HEK293 (cell line): ENCODE measurements at regions not wholly inside any gene's neighbourhood (a gene's known extent, or its start where the extent isn't known, plus 50 kb on each side); places are given as distances from the start of the nearest gene placed in this dataset.

ENCODE experiments used
- CTCF ChIA-PET: fragments of 350-600 bp; formaldehyde crosslinking; extraction: SDS; loops from one replicate; lab custom pipeline; 2021; ENCODE audit warnings: antibody characterized with exemption; lab: Yijun Ruan, JAX
- POLR2A ChIA-PET: fragments of 300-600 bp; formaldehyde crosslinking; extraction: SDS; loops from one replicate; lab custom pipeline; 2020; ENCODE audit warnings: antibody characterized with exemption, inconsistent platforms; lab: Yijun Ruan, JAX
- H3K27ac ChIP-seq: fragments of 200-500 bp; sonication (Bioruptor generic); 2 replicates; pipeline ENCODE4 v1.5.1; 2014; ENCODE audit warnings: low read depth, low read length, control low read depth, inconsistent platforms; ENCODE audit errors: extremely low read depth
- H3K36me3 ChIP-seq, 2 experiments: fragments of 200-500 bp in 1 of 2; sonication (Bioruptor generic) in 1 of 2; 1 replicate in 1 of 2; 2 replicates in 1 of 2; pipeline ENCODE4 v1.5.1; 2014 to 2017; ENCODE audit warnings: inconsistent platforms in 2 of 2, low read length in 2 of 2; ENCODE audit not compliant: control insufficient read depth in 2 of 2, insufficient read depth in 1 of 2
- H3K4me1 ChIP-seq: fragments of 200-500 bp; sonication (Bioruptor generic); 2 replicates; pipeline ENCODE4 v1.5.1; 2014; ENCODE audit warnings: mild to moderate bottlenecking, low read length, inconsistent platforms; ENCODE audit not compliant: control insufficient read depth, insufficient read depth
- H3K4me3 ChIP-seq: 2 replicates; pipeline ENCODE4 v1.5.1; 2011; ENCODE audit warnings: low read depth, mild to moderate bottlenecking, control low read depth, low read length, moderate library complexity
- H3K9me3 ChIP-seq: fragments of 200-500 bp; sonication (Bioruptor generic); 2 replicates; pipeline ENCODE4 v1.5.1; 2014; ENCODE audit warnings: low read depth, low read length, inconsistent platforms; ENCODE audit not compliant: control insufficient read depth, insufficient read depth
- EGR2 ChIP-seq: fragments of 450-650 bp; formaldehyde crosslinking; IDR thresholded peaks from 2 replicates; pipeline ENCODE4 v1.5.1; 2016; ENCODE audit warnings: low read depth, missing biosample characterization, missing genetic modification characterization
- PBX3 ChIP-seq: sonication (generic); formaldehyde crosslinking; IDR thresholded peaks from 2 replicates; pipeline ENCODE4 v1.8.1; 2022; ENCODE audit warnings: mild to moderate bottlenecking, moderate library complexity, missing genetic modification reagents
- PRDM4 ChIP-seq: fragments of 450-650 bp; formaldehyde crosslinking; IDR thresholded peaks from 2 replicates; pipeline ENCODE4 v1.5.1; 2017; ENCODE audit warnings: missing biosample characterization, missing genetic modification characterization
- RBAK ChIP-seq: fragments of 450-650 bp; formaldehyde crosslinking; IDR thresholded peaks from 2 replicates; pipeline ENCODE4 v1.5.1; 2016; ENCODE audit warnings: missing biosample characterization, missing genetic modification characterization
- SCRT1 ChIP-seq: fragments of 450-650 bp; formaldehyde crosslinking; IDR thresholded peaks from 2 replicates; pipeline ENCODE4 v1.5.1; 2016; ENCODE audit warnings: missing biosample characterization, missing genetic modification characterization, borderline replicate concordance
- SP7 ChIP-seq: fragments of 450-650 bp; formaldehyde crosslinking; IDR thresholded peaks from 2 replicates; pipeline ENCODE4 v1.5.1; 2016; ENCODE audit warnings: missing biosample characterization, missing genetic modification characterization
- ZBTB10 ChIP-seq: fragments of 450-650 bp; formaldehyde crosslinking; IDR thresholded peaks from 2 replicates; pipeline ENCODE4 v1.5.1; 2016; ENCODE audit warnings: missing biosample characterization, missing genetic modification characterization
- ZBTB20 ChIP-seq: fragments of 450-650 bp; formaldehyde crosslinking; IDR thresholded peaks from 2 replicates; pipeline ENCODE4 v1.5.1; 2016; ENCODE audit warnings: missing biosample characterization, missing genetic modification characterization
- ZNF132 ChIP-seq: fragments of 450-650 bp; formaldehyde crosslinking; IDR thresholded peaks from 2 replicates; pipeline ENCODE4 v1.5.1; 2017; ENCODE audit warnings: missing biosample characterization, missing genetic modification characterization, borderline replicate concordance
- ZNF138 ChIP-seq: fragments of 450-650 bp; formaldehyde crosslinking; IDR thresholded peaks from 2 replicates; pipeline ENCODE4 v1.5.1; 2016; ENCODE audit warnings: missing biosample characterization, missing genetic modification characterization, borderline replicate concordance
- ZNF146 ChIP-seq: fragments of 450-650 bp; formaldehyde crosslinking; IDR thresholded peaks from 2 replicates; pipeline ENCODE4 v1.5.1; 2016; ENCODE audit warnings: missing biosample characterization, missing genetic modification characterization
- ZNF266 ChIP-seq: fragments of 450-650 bp; formaldehyde crosslinking; IDR thresholded peaks from 2 replicates; pipeline ENCODE4 v1.5.1; 2016; ENCODE audit warnings: missing biosample characterization, missing genetic modification characterization, low read depth
- ZNF530 ChIP-seq: fragments of 450-650 bp; formaldehyde crosslinking; IDR thresholded peaks from 2 replicates; pipeline ENCODE4 v1.5.1; 2016; ENCODE audit warnings: low read depth, missing biosample characterization, missing genetic modification characterization
- ZNF548 ChIP-seq: fragments of 450-650 bp; formaldehyde crosslinking; IDR thresholded peaks from 2 replicates; pipeline ENCODE4 v1.5.1; 2016; ENCODE audit warnings: missing biosample characterization, missing genetic modification characterization
- ZNF585B ChIP-seq: fragments of 450-650 bp; formaldehyde crosslinking; IDR thresholded peaks from 2 replicates; pipeline ENCODE4 v1.5.1; 2016; ENCODE audit warnings: missing biosample characterization, missing genetic modification characterization
- ZNF610 ChIP-seq: fragments of 450-650 bp; formaldehyde crosslinking; IDR thresholded peaks from 2 replicates; pipeline ENCODE4 v1.5.1; 2016; ENCODE audit warnings: missing biosample characterization, missing genetic modification characterization, borderline replicate concordance
- ZNF704 ChIP-seq: fragments of 450-650 bp; formaldehyde crosslinking; IDR thresholded peaks from 2 replicates; pipeline ENCODE4 v1.5.1; 2016; ENCODE audit warnings: missing biosample characterization, missing genetic modification characterization
- ZNF707 ChIP-seq: fragments of 450-650 bp; formaldehyde crosslinking; IDR thresholded peaks from 2 replicates; pipeline ENCODE4 v1.5.1; 2016; ENCODE audit warnings: missing biosample characterization, missing genetic modification characterization
- ZNF768 ChIP-seq: fragments of 450-650 bp; formaldehyde crosslinking; IDR thresholded peaks from 2 replicates; pipeline ENCODE4 v1.5.1; 2018; ENCODE audit warnings: missing biosample characterization, mild to moderate bottlenecking, missing genetic modification characterization
- ZNF843 ChIP-seq: fragments of 450-650 bp; formaldehyde crosslinking; IDR thresholded peaks from 2 replicates; pipeline ENCODE4 v1.5.1; 2016; ENCODE audit warnings: missing biosample characterization, missing genetic modification characterization
- ZSCAN23 ChIP-seq: fragments of 450-650 bp; formaldehyde crosslinking; IDR thresholded peaks from 2 replicates; pipeline ENCODE4 v1.5.1; 2016; ENCODE audit warnings: missing biosample characterization, missing genetic modification characterization
- ZSCAN5A ChIP-seq: fragments of 450-650 bp; formaldehyde crosslinking; IDR thresholded peaks from 2 replicates; pipeline ENCODE4 v1.5.1; 2016; ENCODE audit warnings: missing biosample characterization, missing genetic modification characterization

- Histone ChIP-seq H3K9me3 (no peaks in the 10 kb centered on the region), H3K4me1 (no peaks in the 10 kb centered on the region), H3K27ac (no peak overlapping the region), H3K4me3 (no peak overlapping the region), H3K36me3 (no peaks in the 10 kb centered on the region)
- ChIA-PET CTCF (no interaction called here), POLR2A (no interaction called here)
- TF ChIP-seq ZNF132 (no peak), ZNF843 (no peak), ZNF266 (tag by site-specific recombination) (no peak), ZSCAN23 (tag by site-specific recombination) (no peak), ZNF530 (no peak), ZSCAN5A (tag by site-specific recombination) (no peak), EGR2 (tag by site-specific recombination) (no peak), ZNF146 (tag by site-specific recombination) (no peak), ZNF585B (tag by site-specific recombination) (no peak), ZNF610 (no peak), ZBTB20 (no peak), ZNF704 (tag by site-specific recombination) (no peak), SCRT1 (tag by site-specific recombination) (no peak), RBAK (tag by site-specific recombination) (no peak), ZNF138 (tag by site-specific recombination) (no peak), PBX3 (CRISPR knock-in tag) (no peak)
Observed at GRCh38 chr5:82563745-82564144, 285.6 kb upstream of the RPS23 start.

GRCh38 chr5:82562696-82563240, 284.6 kb upstream of the RPS23 start:
- no peak for TF ChIP-seq ZNF707 (tag by site-specific recombination)
- no peak for TF ChIP-seq ZNF768 (tag by site-specific recombination)
- TF ChIP-seq ZNF548: no peak
- TF ChIP-seq SP7: no peak
- no peak overlapping the region for H3K27ac ChIP-seq
- CTCF ChIA-PET: no interaction called here
- no peaks in the 10 kb centered on the region for H3K9me3 ChIP-seq
- H3K4me3 ChIP-seq: no peak overlapping the region
- H3K4me1 ChIP-seq: no peaks in the 10 kb centered on the region
- H3K36me3 ChIP-seq: no peaks in the 10 kb centered on the region
- POLR2A ChIA-PET: no interaction called here

GRCh38 chr5:82561797-82562196, 283.6 kb upstream of the RPS23 start:
- Histone ChIP-seq H3K4me1 (no peaks in the 10 kb centered on the region), H3K27ac (no peak overlapping the region)
- CTCF ChIA-PET: no interaction called here
- TF ChIP-seq ZBTB10 (no peak), PRDM4 (tag by site-specific recombination) (no peak)
- TF ChIP-seq, all 188 proteins: peak for 0
- H3K9me3 ChIP-seq: no peaks in the 10 kb centered on the region
- POLR2A ChIA-PET: no interaction called here
- H3K4me3 ChIP-seq: no peak overlapping the region
- H3K36me3 ChIP-seq: no peaks in the 10 kb centered on the region
